ENCODE measurements at regions not wholly inside any gene's neighbourhood (a gene's known extent, or its start where the extent isn't known, plus 50 kb on each side); places are given as distances from the start of the nearest gene placed in this dataset.
A peak's percentile ranks its signal among the peaks of the same experiment; 100 is the strongest.

GRCh38 chr3:17945799-17946399 is 203.5 kb upstream of the TBC1D5 start:
- H3K4me3 ChIP-seq (ENCODE audit: low read depth, low read length) = no peak overlapping the region
- TF ChIP-seq CTCF (IDR thresholded peaks at IDR 0.05; ENCODE audit: insufficient read depth, low read length) = no peak
- DNase-seq (ENCODE audit: low read depth) = no peak

- H3K4me3 ChIP-seq (ENCODE audit: low read depth, low read length) = no peak overlapping the region
- DNase-seq (ENCODE audit: low read depth) = no peak
- no peak for TF ChIP-seq CTCF (IDR thresholded peaks at IDR 0.05; ENCODE audit: insufficient read depth, low read length)
These were observed 202.8 kb upstream of the TBC1D5 start for GRCh38 chr3:17945018-17945798.

GRCh38 chr3:17942856-17943255 is 200.4 kb upstream of the TBC1D5 start:
- DNase-seq (ENCODE audit: low read depth) = peak; percentile 4

GRCh38 chr3:17941766-17942165 is 199.3 kb upstream of the TBC1D5 start:
- DNase-seq (ENCODE audit: low read depth) = no peak
- no peak for TF ChIP-seq CTCF (IDR thresholded peaks at IDR 0.05; ENCODE audit: insufficient read depth, low read length)
- H3K4me3 ChIP-seq (ENCODE audit: low read depth, low read length) = no peak overlapping the region

More at GRCh38 chr3:17942856-17943255, 200.4 kb upstream of the TBC1D5 start:
- no peak for TF ChIP-seq CTCF (IDR thresholded peaks at IDR 0.05; ENCODE audit: insufficient read depth, low read length)
- no peak overlapping the region for H3K4me3 ChIP-seq (ENCODE audit: low read depth, low read length)

- no peak overlapping the region for H3K4me3 ChIP-seq (ENCODE audit: low read depth, low read length)
- DNase-seq (ENCODE audit: low read depth) = no peak
- no peak for TF ChIP-seq CTCF (IDR thresholded peaks at IDR 0.05; ENCODE audit: insufficient read depth, low read length)
These were observed 198.7 kb upstream of the TBC1D5 start for GRCh38 chr3:17941152-17941551.

- H3K4me3 ChIP-seq (ENCODE audit: low read depth, low read length) = no peak overlapping the region
- TF ChIP-seq CTCF (IDR thresholded peaks at IDR 0.05; ENCODE audit: insufficient read depth, low read length) = no peak
- DNase-seq (ENCODE audit: low read depth) = no peak
These were observed 196.7 kb upstream of the TBC1D5 start for GRCh38 chr3:17939157-17939556.
